H1 (cell line): ENCODE measurements at regions not wholly inside any gene's neighbourhood (a gene's known extent, or its start where the extent isn't known, plus 50 kb on each side); places are given as distances from the start of the nearest gene placed in this dataset.

ENCODE experiments used
- CTCF ChIA-PET: fragments of 300-600 bp; sonication (Branson Sonifier 250); formaldehyde crosslinking; loops from one replicate; lab custom pipeline; 2021; ENCODE audit not compliant: partially characterized antibody; lab: Charles Lee
- POLR2A ChIA-PET: fragments of 300-600 bp; sonication (Branson Sonifier 250); formaldehyde crosslinking; loops from one replicate; lab custom pipeline; 2021; ENCODE audit warnings: inconsistent platforms; ENCODE audit not compliant: partially characterized antibody; lab: Charles Lee
- DNase-seq, 2 experiments: peaks; one replicate each; pipeline versions ENCODE4 v3.0.0 to v3.0.0-alpha.2; 2010 to 2022; ENCODE audit warnings: low spot score in 2 of 2, low read depth in 1 of 2, mixed read lengths in 1 of 2
- FAIRE-seq: peaks from 2 replicates; lab custom pipeline; 2011; peaks lifted over from hg19 to GRCh38; lab: Jason Lieb, UNC
- H2AFZ ChIP-seq: 2 replicates; pipeline ENCODE4 v1.8.1; 2012; ENCODE audit warnings: low read length, inconsistent platforms
- H2AK5ac ChIP-seq: 2 replicates; pipeline ENCODE4 v1.6.1; 2013; ENCODE audit warnings: low read depth, low read length
- H2BK120ac ChIP-seq: replicated peaks from 2 replicates; pipeline ENCODE3; 2013; ENCODE audit warnings: low read depth, low read length, inconsistent platforms
- H2BK12ac ChIP-seq: 2 replicates; pipeline ENCODE4 v1.6.1; 2013; ENCODE audit warnings: low read depth, low read length
- H2BK15ac ChIP-seq: 2 replicates; pipeline ENCODE4 v1.6.1; 2013; ENCODE audit warnings: low read length
- H2BK20ac ChIP-seq: 2 replicates; pipeline ENCODE4 v1.6.1; 2013; ENCODE audit warnings: low read length
- H2BK5ac ChIP-seq: 2 replicates; pipeline ENCODE4 v1.6.1; 2013; ENCODE audit warnings: low read depth, low read length
- H3K14ac ChIP-seq: 2 replicates; pipeline ENCODE4 v1.6.1; 2013; ENCODE audit warnings: inconsistent platforms; ENCODE audit not compliant: insufficient read length
- H3K18ac ChIP-seq: 2 replicates; pipeline ENCODE4 v1.6.1; 2013; ENCODE audit warnings: low read length; ENCODE audit errors: extremely low read depth
- H3K23ac ChIP-seq: 2 replicates; pipeline ENCODE4 v1.6.1; 2013; ENCODE audit warnings: inconsistent platforms; ENCODE audit not compliant: insufficient read length
- H3K23me2 ChIP-seq: 2 replicates; pipeline ENCODE4 v1.6.1; 2013; ENCODE audit warnings: low read depth, low read length
- H3K27ac ChIP-seq: 2 replicates; pipeline ENCODE4 v1.6.1; 2011; ENCODE audit warnings: low read depth, low read length, inconsistent platforms
- H3K27me3 ChIP-seq, 4 experiments: replicated peaks in 1 of 4; 1 replicate in 1 of 4; 2 replicates in 3 of 4; pipeline versions ENCODE4 v1.6.1 to v1.8.1; 2011 to 2013; ENCODE audit warnings: low read length in 3 of 4, mild to moderate bottlenecking in 3 of 4, inconsistent platforms in 2 of 4, mixed read lengths in 2 of 4, moderate library complexity in 1 of 4; ENCODE audit not compliant: control insufficient read depth in 3 of 4, insufficient read depth in 3 of 4; ENCODE audit errors: extremely low read depth in 1 of 4
- H3K36me3 ChIP-seq, 4 experiments: 2 replicates each; pipeline versions ENCODE4 v1.6.1 to v1.8.1; 2011 to 2013; ENCODE audit warnings: mild to moderate bottlenecking in 4 of 4, low read length in 3 of 4, moderate library complexity in 2 of 4, control low read depth in 1 of 4, inconsistent platforms in 1 of 4; ENCODE audit not compliant: insufficient read depth in 4 of 4, control insufficient read depth in 2 of 4
- H3K4ac ChIP-seq: replicated peaks from 2 replicates; pipeline ENCODE3; 2013; ENCODE audit warnings: low read length, low read depth, mixed read lengths, inconsistent platforms; ENCODE audit not compliant: insufficient read length
- H3K4me1 ChIP-seq, 4 experiments: replicated peaks in 1 of 4; 1 replicate in 1 of 4; 2 replicates in 3 of 4; pipeline versions ENCODE4 v1.6.1 to v1.8.1; 2011 to 2013; ENCODE audit warnings: low read length in 3 of 4, inconsistent platforms in 2 of 4, mixed read lengths in 1 of 4; ENCODE audit not compliant: insufficient read depth in 4 of 4, control insufficient read depth in 3 of 4
- H3K4me2 ChIP-seq, 2 experiments: 2 replicates each; pipeline versions ENCODE4 v1.6.1 to v1.8.1; 2011 to 2013; ENCODE audit warnings: low read depth in 2 of 2, low read length in 2 of 2, control low read depth in 1 of 2, inconsistent platforms in 1 of 2, mild to moderate bottlenecking in 1 of 2; ENCODE audit not compliant: insufficient read depth in 1 of 2
- H3K4me3 ChIP-seq, 4 experiments: fragments of 200-600, 300-600 bp in 1 of 4; sonication (generic), shearing (Covaris generic), sonication (Bioruptor Twin) in 1 of 4; 2 replicates each; pipeline versions ENCODE4 v1.5.1 to v1.8.1; 2011 to 2016; ENCODE audit warnings: low read length in 4 of 4, low read depth in 3 of 4, control low read depth in 2 of 4, inconsistent platforms in 2 of 4, mild to moderate bottlenecking in 2 of 4, mixed read lengths in 1 of 4, moderate library complexity in 1 of 4; ENCODE audit not compliant: insufficient read depth in 2 of 4; ENCODE audit errors: extremely low read depth in 1 of 4
- H3K56ac ChIP-seq: replicated peaks from 2 replicates; pipeline ENCODE3; 2013; ENCODE audit warnings: low read depth, mild to moderate bottlenecking, mixed read lengths, low read length, inconsistent platforms; ENCODE audit not compliant: insufficient read length
- H3K79me1 ChIP-seq: 2 replicates; pipeline ENCODE4 v1.6.1; 2013; ENCODE audit warnings: low read depth, low read length, control low read depth
- H3K79me2 ChIP-seq, 2 experiments: 2 replicates each; pipeline versions ENCODE4 v1.6.1 to v1.8.1; 2012 to 2013; ENCODE audit warnings: low read length in 2 of 2, mild to moderate bottlenecking in 2 of 2, inconsistent platforms in 1 of 2; ENCODE audit not compliant: insufficient read depth in 2 of 2, control insufficient read depth in 1 of 2
- H3K9ac ChIP-seq, 4 experiments: replicated peaks in 1 of 4; 1 replicate in 1 of 4; 2 replicates in 3 of 4; pipeline versions ENCODE4 v1.6.1 to v1.8.1; 2011 to 2013; ENCODE audit warnings: low read depth in 3 of 4, low read length in 3 of 4, control low read depth in 2 of 4, mild to moderate bottlenecking in 2 of 4, moderate library complexity in 2 of 4, inconsistent platforms in 1 of 4; ENCODE audit errors: extremely low read depth in 1 of 4
- H3K9me3 ChIP-seq, 2 experiments: 2 replicates each; pipeline versions ENCODE4 v1.6.1 to v1.8.1; 2012 to 2013; ENCODE audit warnings: mild to moderate bottlenecking in 2 of 2, moderate library complexity in 2 of 2, control low read depth in 1 of 2, inconsistent platforms in 1 of 2, low read depth in 1 of 2, low read length in 1 of 2, mixed read lengths in 1 of 2; ENCODE audit not compliant: insufficient read depth in 2 of 2
- H4K20me1 ChIP-seq, 2 experiments: replicated peaks in 1 of 2; 2 replicates each; pipeline versions ENCODE3 to v1.8.1; 2011 to 2013; ENCODE audit warnings: inconsistent platforms in 2 of 2, low read length in 2 of 2, mild to moderate bottlenecking in 1 of 2; ENCODE audit not compliant: insufficient read depth in 2 of 2, control insufficient read depth in 1 of 2
- H4K5ac ChIP-seq: 2 replicates; pipeline ENCODE4 v1.6.1; 2013; ENCODE audit warnings: low read length, low read depth, mixed read lengths, inconsistent platforms; ENCODE audit not compliant: insufficient read length
- H4K8ac ChIP-seq: 2 replicates; pipeline ENCODE4 v1.8.0; 2013; ENCODE audit warnings: mild to moderate bottlenecking, moderate library complexity, low read length, inconsistent platforms; ENCODE audit not compliant: insufficient read depth; ENCODE audit errors: extremely low read depth
- H4K91ac ChIP-seq: replicated peaks from 2 replicates; pipeline ENCODE3; 2013; ENCODE audit warnings: low read length, mixed read lengths, inconsistent platforms; ENCODE audit not compliant: insufficient read length
- SP4 ChIP-seq: IDR thresholded peaks from 2 replicates; pipeline ENCODE4 v1.6.1; 2012; ENCODE audit warnings: low read length, inconsistent platforms
- WGBS, 2 experiments: shearing (Covaris generic) in 1 of 2; methylation state at CpG; one replicate each; pipeline versions ENCODE4 v1.1.6 to v1.1.7; 2013 to 2015; ENCODE audit warnings: low lambda C conversion rate in 2 of 2, mixed read lengths in 2 of 2, inconsistent platforms in 1 of 2, low coverage in 1 of 2, missing lambda C conversion rate in 1 of 2; ENCODE audit not compliant: insufficient replicate concordance in 2 of 2, insufficient coverage in 1 of 2, insufficient read length in 1 of 2; ENCODE audit errors: extremely low coverage in 1 of 2, missing lambda C conversion rate in 1 of 2; 5-methylcytosine and 5-hydroxymethylcytosine counted together

DNA sequence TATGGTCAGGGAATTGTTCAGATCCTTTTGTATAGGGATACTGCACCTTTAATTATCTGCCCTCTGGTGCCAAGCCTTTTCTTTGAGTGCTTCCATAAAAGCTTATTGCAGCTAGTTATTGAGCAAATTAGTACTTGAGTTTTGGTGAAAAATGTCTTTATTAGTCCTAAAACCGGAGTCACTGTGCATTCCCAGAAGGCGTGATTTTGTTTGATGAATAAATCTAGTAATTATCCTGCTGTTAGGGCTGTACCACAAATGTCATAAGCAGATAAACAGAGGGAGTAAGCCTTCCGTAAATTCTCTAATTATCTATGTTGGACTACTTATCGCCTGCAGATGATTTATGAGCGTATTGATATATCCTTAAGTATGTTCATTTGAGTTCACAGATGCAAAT lies 620.7 kb upstream of the ARRDC3 start:
- WGBS, 2 experiments = 95% methylated on average over 5 of the region's 5 CpGs; no CpG with 5 or more reads in 1 of the 2 experiments
- H4K8ac ChIP-seq = no peak overlapping the region
- H4K5ac ChIP-seq = no peak overlapping the region
- FAIRE-seq (no peak), DNase-seq (no peak)
- no peaks in the 10 kb centered on the region for H3K27me3 ChIP-seq
- no peak for TF ChIP-seq SP4
- peaks cover 0 to under 1% of the 10 kb centered on the region in 2 experiments; a peak in 1 of 4 replicates for H3K9me3 ChIP-seq
- H3K23me2 ChIP-seq = no peaks in the 10 kb centered on the region
- H3K18ac ChIP-seq = no peak overlapping the region
- no peak overlapping the region for H3K14ac ChIP-seq
- H4K20me1 ChIP-seq = no peaks in the 10 kb centered on the region
- POLR2A ChIA-PET = no interaction called here
- no peak overlapping the region for H3K4me2 ChIP-seq
- peaks cover 0 to 4% (median 0%) of the 10 kb centered on the region in 4 experiments; a peak in 1 of 7 replicates for H3K4me1 ChIP-seq
- H3K4me3 ChIP-seq = no peak overlapping the region
- no peaks in the 10 kb centered on the region for H3K79me1 ChIP-seq
- no peak overlapping the region for H3K27ac ChIP-seq
- H3K56ac ChIP-seq = no peak overlapping the region
- H2BK20ac ChIP-seq = no peak overlapping the region
- H2BK15ac ChIP-seq = no peak overlapping the region
- no peak overlapping the region for H3K9ac ChIP-seq
- H3K4ac ChIP-seq = no peak overlapping the region
- H2AFZ ChIP-seq = no peak overlapping the region
- no peak overlapping the region for H4K91ac ChIP-seq
- no peak overlapping the region for H2BK5ac ChIP-seq
- H3K23ac ChIP-seq = no peak overlapping the region
- CTCF ChIA-PET = no interaction called here
- no peak overlapping the region for H2AK5ac ChIP-seq
- no peak overlapping the region for H2BK12ac ChIP-seq
- H2BK120ac ChIP-seq = no peak overlapping the region
- H3K79me2 ChIP-seq = no peaks in the 10 kb centered on the region
- no peaks in the 10 kb centered on the region for H3K36me3 ChIP-seq
